AG09319 (cell line): ENCODE measurements at regions not wholly inside any gene's neighbourhood (a gene's known extent, or its start where the extent isn't known, plus 50 kb on each side); places are given as distances from the start of the nearest gene placed in this dataset.

ENCODE experiments used
- DNase-seq: peaks from one replicate; pipeline ENCODE4 v3.0.0-alpha.2; 2010; ENCODE audit warnings: low read depth; ENCODE audit errors: extremely low read depth
- TF ChIP-seq, protein P1 (sequence below): IDR thresholded peaks from 2 replicates; pipeline ENCODE4 v1.5.1; 2011; ENCODE audit warnings: low read depth, mild to moderate bottlenecking, inconsistent platforms, low read length, moderate library complexity

DNA sequence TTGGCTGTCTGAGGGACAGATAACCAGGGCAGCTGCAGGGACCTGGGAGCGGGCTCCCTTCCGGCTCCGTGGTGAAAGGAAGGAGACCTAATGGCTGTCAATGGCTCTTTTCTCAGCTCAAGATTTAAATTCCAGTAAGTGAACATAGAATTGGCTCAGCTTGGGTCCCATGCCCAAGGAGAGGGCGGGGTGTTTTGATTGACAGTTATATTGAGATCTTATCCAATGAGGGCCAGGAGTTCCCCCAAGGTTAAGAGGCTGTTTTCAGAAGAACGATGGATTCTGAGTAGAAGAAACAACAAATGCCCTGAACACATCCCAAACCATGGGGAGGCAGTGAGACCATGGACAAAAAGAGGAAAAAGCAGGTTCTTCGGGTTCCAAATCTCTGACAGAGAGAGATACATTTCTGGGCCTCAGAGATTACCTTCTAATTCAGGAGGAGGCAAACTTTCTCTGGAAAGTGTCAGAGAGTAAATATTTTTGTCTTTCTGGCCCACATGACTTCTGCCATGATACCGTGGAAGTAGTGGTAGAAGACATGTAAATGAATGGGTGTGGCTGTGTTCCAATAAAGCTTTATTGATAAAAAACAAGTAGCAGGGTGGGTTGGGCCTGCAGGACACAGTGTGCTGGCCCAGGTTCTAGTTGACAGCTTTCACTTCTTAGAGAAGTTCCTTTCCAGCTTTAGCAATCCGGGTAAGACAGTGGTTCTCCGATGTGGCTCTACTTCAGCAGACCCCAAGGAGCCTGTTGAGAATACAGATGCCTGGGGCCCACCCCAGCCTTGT, 219.6 kb downstream of the RPS24 start:
- TF ChIP-seq, protein P1, sequence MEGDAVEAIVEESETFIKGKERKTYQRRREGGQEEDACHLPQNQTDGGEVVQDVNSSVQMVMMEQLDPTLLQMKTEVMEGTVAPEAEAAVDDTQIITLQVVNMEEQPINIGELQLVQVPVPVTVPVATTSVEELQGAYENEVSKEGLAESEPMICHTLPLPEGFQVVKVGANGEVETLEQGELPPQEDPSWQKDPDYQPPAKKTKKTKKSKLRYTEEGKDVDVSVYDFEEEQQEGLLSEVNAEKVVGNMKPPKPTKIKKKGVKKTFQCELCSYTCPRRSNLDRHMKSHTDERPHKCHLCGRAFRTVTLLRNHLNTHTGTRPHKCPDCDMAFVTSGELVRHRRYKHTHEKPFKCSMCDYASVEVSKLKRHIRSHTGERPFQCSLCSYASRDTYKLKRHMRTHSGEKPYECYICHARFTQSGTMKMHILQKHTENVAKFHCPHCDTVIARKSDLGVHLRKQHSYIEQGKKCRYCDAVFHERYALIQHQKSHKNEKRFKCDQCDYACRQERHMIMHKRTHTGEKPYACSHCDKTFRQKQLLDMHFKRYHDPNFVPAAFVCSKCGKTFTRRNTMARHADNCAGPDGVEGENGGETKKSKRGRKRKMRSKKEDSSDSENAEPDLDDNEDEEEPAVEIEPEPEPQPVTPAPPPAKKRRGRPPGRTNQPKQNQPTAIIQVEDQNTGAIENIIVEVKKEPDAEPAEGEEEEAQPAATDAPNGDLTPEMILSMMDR, result no peak
- DNase-seq, result no peak

DNA sequence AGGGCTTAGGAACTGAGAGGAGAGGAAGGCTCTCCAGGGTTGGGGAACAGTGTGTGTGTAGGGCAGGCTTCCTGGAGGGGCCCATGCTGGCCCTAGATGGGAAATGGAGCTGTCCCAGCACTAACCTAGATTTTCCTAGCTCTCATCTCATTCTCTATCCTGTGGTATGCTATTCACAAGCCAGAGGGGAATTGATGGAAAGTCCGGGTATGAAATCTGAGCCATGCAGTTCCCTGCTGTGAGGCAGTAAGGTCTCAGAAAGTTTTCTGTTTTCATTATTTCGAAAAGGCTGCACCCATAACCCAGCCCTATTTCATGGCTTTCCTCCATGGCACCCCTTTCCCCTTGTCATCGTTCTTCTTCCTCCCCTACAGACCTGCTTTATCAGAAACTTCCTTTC, 220.3 kb downstream of the RPS24 start:
- DNase-seq, result no peak
- TF ChIP-seq, protein P1, result no peak

DNA sequence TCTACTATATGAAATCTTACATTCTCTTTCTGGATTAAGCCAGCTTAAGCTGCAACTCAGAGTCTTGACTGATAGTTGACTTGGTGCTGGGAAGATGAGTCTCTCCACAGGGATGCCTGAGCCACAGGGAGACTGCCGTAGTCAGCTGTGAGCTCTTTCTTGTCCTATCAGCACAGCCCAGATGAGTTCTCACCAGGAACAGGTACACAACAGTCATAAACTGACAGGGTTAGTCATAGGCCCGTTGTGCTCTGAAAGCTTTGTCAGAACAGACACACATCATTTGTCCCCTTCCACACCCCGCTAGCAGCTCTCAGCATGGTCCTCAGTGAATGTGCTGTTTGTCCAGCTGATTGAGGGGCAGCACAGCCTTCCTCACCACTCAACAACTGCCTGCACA, 221.6 kb downstream of the RPS24 start:
- TF ChIP-seq, protein P1, result no peak
- DNase-seq, result no peak

DNA sequence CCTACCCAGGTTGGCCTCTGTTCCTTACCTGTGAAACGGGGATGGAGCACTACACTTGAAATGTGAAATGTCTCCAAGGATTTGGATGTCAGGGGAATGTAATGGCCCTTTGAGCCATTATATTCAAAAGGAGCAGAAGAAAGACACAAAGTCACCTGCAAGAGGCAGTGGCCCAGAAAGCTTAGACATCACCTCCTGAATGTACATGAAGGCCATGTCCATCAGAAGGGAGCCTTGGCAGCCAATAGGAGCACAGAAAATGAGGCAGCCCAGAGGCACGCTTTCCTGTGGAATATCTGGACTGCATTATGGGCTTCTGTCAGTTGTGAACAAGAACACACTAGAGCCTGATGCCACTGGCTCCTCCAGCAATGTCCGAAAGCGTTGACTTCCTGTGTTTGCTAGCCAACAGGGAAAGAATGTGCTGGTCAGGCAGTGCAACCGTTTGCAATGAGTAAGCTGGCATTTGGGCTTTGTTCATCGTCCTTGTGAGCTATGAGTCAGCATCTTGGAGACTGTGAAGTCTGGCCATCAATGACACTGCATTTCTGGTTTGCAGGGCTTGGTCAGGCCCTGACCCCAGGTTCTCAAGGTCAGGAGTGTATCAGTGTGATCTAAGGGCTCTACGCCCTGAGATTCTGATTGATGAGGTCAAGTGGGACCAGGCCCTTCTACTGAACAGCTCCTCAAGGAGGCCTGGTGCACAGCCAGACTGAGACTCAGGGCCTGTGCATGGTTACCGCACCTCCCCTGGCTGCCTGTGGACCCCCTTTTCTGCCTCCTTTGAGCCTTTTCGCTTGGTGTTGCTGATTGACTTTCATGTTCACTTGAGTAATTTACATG, 222.4 kb downstream of the RPS24 start:
- TF ChIP-seq, protein P1, result no peak
- peak; percentile 98 for DNase-seq

DNA sequence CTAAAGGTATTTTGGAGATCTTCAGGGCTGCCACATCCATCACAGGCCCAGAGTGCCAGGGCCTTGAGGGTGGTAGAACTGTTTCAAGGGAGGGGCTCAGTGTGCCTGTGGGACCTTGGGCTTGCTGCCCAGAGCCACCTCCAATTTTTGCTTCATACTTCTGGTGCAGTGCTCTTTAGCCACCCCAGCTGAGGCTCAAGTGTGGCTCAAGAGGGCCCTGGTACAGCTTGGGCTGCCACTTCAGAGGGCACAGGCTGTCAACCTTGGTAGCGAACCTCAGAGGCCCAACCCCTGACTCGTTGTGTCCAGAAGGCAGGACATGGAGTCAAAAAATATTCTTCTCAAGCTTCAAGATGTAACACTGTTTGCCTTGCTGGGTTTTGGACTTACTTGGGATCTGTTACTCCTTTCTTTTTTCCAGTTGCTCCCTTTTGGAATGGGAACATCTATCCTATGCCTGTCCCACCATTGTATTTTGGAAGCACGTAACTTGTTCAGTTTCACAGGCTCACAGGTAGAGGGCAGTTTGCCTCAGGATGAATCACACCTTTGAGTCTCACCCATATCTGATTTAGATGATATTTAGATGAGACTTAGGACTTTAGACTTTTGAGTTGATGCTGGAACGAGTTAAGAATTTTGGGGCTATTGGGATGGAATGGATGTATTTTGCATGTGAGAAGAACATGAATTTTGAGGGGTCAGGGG, 224.8 kb downstream of the RPS24 start:
- TF ChIP-seq, protein P1, result no peak
- DNase-seq, result no peak

DNA sequence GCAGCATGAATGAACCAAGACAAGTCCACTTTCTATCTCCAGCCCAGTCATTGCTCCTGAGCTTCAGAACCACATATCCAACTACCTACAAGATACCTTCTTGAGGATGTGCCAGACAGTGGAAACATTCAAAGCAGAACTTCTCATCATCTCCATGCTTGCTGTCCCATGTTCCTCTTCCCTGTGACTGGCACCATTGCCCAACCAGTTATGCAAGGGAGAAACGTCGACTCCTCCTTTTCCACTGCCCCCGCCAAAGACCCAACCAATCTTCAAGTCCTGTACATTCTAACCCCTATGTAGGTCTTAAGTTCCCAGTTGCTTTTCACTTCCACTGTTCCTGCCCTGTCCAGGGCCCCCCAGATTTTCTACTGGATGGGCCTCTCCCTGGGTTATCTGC, 225.7 kb downstream of the RPS24 start:
- TF ChIP-seq, protein P1, result no peak
- DNase-seq, result no peak
